Suprapubic skin (tissue), 3 donors: ENCODE measurements at regions not wholly inside any gene's neighbourhood (a gene's known extent, or its start where the extent isn't known, plus 50 kb on each side); places are given as distances from the start of the nearest gene placed in this dataset.

Experiments used
- EP300 ChIP-seq: sonication (generic); formaldehyde crosslinking; IDR thresholded peaks from one replicate; pipeline ENCODE4 v1.6.1; 2017; ENCODE audit warnings: antibody characterized with exemption
- TF ChIP-seq, protein P1 (sequence below), 2 donors: fragments of 200-600 bp in 1 of 2; fragments of 450-650 bp in 1 of 2; sonication (generic) in 1 of 2; IDR thresholded peaks; one replicate each; pipeline ENCODE4 v1.5.1; 2016 to 2019; ENCODE audit warnings: antibody characterized with exemption in 2 of 2, mild to moderate bottlenecking in 1 of 2, moderate library complexity in 1 of 2

DNA sequence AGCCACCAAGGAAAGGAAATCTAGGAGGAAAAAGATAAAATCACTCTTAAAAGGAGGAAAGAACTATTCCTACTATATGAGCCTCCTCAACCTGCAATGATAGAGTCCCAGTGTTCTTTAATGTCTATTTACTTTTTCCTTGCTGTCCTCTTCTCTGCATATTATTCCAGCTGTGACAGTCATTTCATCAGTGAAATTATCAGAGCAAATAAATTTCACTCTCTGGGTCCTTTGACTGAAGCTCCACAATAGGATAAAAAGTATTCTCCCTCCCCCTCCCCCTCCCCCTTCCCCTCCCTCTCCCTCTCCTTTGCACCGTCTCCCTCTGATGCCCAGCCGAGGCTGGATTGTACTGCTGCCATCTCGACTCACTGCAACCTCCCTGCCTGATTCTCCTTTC lies 107.5 kb upstream of the DPT start:
- TF ChIP-seq, protein P1, sequence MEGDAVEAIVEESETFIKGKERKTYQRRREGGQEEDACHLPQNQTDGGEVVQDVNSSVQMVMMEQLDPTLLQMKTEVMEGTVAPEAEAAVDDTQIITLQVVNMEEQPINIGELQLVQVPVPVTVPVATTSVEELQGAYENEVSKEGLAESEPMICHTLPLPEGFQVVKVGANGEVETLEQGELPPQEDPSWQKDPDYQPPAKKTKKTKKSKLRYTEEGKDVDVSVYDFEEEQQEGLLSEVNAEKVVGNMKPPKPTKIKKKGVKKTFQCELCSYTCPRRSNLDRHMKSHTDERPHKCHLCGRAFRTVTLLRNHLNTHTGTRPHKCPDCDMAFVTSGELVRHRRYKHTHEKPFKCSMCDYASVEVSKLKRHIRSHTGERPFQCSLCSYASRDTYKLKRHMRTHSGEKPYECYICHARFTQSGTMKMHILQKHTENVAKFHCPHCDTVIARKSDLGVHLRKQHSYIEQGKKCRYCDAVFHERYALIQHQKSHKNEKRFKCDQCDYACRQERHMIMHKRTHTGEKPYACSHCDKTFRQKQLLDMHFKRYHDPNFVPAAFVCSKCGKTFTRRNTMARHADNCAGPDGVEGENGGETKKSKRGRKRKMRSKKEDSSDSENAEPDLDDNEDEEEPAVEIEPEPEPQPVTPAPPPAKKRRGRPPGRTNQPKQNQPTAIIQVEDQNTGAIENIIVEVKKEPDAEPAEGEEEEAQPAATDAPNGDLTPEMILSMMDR (IDR thresholded peaks at IDR 0.05) = no peak
- TF ChIP-seq EP300 = no peak
